Ovary (tissue), 7 donors: ENCODE measurements at regions not wholly inside any gene's neighbourhood (a gene's known extent, or its start where the extent isn't known, plus 50 kb on each side); places are given as distances from the start of the nearest gene placed in this dataset.

Source experiments
- DNase-seq, 5 donors: peaks; one replicate each; pipeline ENCODE4 v3.0.0-alpha.2; 2019 to 2020
- H3K27ac ChIP-seq, 2 donors: fragments of 200-600 bp; one replicate each; pipeline versions ENCODE4 v1.5.1 to v1.8.0; 2019 to 2022
- H3K27me3 ChIP-seq: fragments of 200-600 bp; one replicate; pipeline ENCODE4 v1.8.0; 2022
- H3K36me3 ChIP-seq: fragments of 200-600 bp; sonication (generic); one replicate; pipeline ENCODE4 v1.5.1; 2019
- H3K4me1 ChIP-seq: one replicate; pipeline ENCODE4 v1.8.1; 2013; ENCODE audit warnings: mild to moderate bottlenecking, moderate library complexity; ENCODE audit not compliant: insufficient read depth
- H3K4me3 ChIP-seq: fragments of 200-600 bp; sonication (generic); one replicate; pipeline ENCODE4 v1.5.1; 2017
- H3K9me3 ChIP-seq, 2 donors: fragments of 200-600 bp in 1 of 2; sonication (generic) in 1 of 2; one replicate each; pipeline versions ENCODE4 v1.5.1 to v1.8.1; 2013 to 2019; ENCODE audit warnings: mild to moderate bottlenecking in 1 of 2, moderate library complexity in 1 of 2
- EP300 ChIP-seq: sonication (generic); formaldehyde crosslinking; IDR thresholded peaks from one replicate; pipeline ENCODE4 v1.6.1; 2017; ENCODE audit warnings: antibody characterized with exemption
- POLR2A ChIP-seq: fragments of 450-650 bp; IDR thresholded peaks from one replicate; pipeline ENCODE4 v1.6.1; 2017; ENCODE audit warnings: antibody characterized with exemption, mild to moderate bottlenecking, moderate library complexity
- WGBS, 3 donors: extraction: QIAGEN DNeasy Blood & Tissue Kit in 1 of 3; methylation state at CpG; one replicate each; pipeline versions ENCODE4 v1.1.5 to v1.1.7; 2013 to 2017; 5-methylcytosine and 5-hydroxymethylcytosine counted together
- intact Hi-C, 4 donors: fragments of 100-400 bp; cut with DNase I; formaldehyde crosslinking; loops; one replicate each; pipeline versions ENCODE4 v1.11.0 to v1.15.1; 2022 to 2023
- TF ChIP-seq, protein P1 (sequence below), 3 donors: fragments of 450-650 bp in 2 of 3; fragments of 200-600 bp in 1 of 3; IDR thresholded peaks; one replicate each; pipeline versions ENCODE4 v1.5.1 to v1.8.0; 2016 to 2022; ENCODE audit warnings: antibody characterized with exemption in 3 of 3, mild to moderate bottlenecking in 1 of 3
- donor health status: DM: no; HTN: no; CAD: no; lungs with moderate emphysema.
- donor health status: DM: no; HTN: no; CAD: no.
- donor health status: Bipolar disorder and iron deficiency.
- donor health status: DM: no; HTN: no; CAD: no.
- donor health status: DM: yes; HTN: yes; CAD: no.

DNA sequence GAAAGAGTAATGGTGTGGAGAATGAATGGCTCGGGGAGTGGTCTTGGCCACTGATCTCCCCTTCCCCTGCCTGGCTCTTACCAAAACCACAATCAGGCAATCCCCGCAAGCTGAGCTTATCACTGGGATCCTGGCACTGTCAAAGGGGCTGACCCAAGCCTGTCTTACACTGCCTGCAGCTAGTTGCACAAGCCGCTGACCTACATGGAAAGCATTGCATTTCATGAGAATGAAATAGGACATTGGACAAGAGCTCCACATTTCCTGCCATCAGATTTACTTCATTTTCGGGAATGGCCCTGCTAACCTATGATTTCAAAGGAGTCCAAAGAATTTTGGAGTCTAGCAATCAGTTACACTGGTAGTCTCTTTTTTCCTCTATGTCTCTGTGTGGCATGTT lies 146.4 kb downstream of the PCTP start:
- Histone ChIP-seq H3K9me3 (no peaks in the 10 kb centered on the region), H3K4me3 (no peak overlapping the region), H3K4me1 (no peaks in the 10 kb centered on the region), H3K27me3 (no peaks in the 10 kb centered on the region), H3K27ac (no peak overlapping the region), H3K36me3 (no peaks in the 10 kb centered on the region)
- intact Hi-C loops: loop anchor here in 1 of 4 donors (10.0 kb wide), 1 partner anchor 72 kb away; no protein-coding TSS in a partner anchor
- TF ChIP-seq POLR2A: no peak
- TF ChIP-seq, protein P1, sequence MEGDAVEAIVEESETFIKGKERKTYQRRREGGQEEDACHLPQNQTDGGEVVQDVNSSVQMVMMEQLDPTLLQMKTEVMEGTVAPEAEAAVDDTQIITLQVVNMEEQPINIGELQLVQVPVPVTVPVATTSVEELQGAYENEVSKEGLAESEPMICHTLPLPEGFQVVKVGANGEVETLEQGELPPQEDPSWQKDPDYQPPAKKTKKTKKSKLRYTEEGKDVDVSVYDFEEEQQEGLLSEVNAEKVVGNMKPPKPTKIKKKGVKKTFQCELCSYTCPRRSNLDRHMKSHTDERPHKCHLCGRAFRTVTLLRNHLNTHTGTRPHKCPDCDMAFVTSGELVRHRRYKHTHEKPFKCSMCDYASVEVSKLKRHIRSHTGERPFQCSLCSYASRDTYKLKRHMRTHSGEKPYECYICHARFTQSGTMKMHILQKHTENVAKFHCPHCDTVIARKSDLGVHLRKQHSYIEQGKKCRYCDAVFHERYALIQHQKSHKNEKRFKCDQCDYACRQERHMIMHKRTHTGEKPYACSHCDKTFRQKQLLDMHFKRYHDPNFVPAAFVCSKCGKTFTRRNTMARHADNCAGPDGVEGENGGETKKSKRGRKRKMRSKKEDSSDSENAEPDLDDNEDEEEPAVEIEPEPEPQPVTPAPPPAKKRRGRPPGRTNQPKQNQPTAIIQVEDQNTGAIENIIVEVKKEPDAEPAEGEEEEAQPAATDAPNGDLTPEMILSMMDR (IDR thresholded peaks at IDR 0.05): no peak
- no peak for TF ChIP-seq EP300
- DNase-seq: no peak
- WGBS, 3 donors: 69 to 74% (median 73%) methylated on average over 4 of the region's 4 CpGs

DNA sequence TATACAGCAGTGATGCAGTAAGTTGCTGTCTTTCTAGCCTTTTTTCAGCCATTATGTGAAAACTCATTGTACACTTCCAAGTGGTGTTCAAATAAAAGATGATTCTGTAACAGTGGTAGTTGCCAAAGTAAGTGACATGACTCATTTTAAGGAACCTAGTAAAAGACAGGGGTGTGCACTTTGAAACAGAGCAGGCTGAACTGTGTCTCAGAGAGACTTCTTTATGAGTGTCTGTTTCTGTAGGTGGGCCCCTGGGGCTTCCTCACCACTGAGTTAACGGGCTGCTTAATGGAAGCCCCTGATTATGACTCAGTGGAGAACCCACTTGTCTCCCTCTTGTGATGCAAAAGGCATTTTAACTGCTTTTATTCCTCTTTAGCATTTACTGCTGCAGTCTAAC lies 147.3 kb downstream of the PCTP start:
- Histone ChIP-seq H3K4me3 (no peak overlapping the region), H3K27me3 (no peaks in the 10 kb centered on the region), H3K4me1 (no peaks in the 10 kb centered on the region), H3K9me3 (no peaks in the 10 kb centered on the region), H3K36me3 (no peaks in the 10 kb centered on the region), H3K27ac (no peak overlapping the region)
- TF ChIP-seq POLR2A: no peak
- TF ChIP-seq, protein P1 (IDR thresholded peaks at IDR 0.05): no peak
- TF ChIP-seq EP300: no peak
- DNase-seq: no peak
- WGBS, 3 donors: 52 to 62% (median 59%) methylated on average over 1 of the region's 1 CpG
- intact Hi-C loops: loop anchor here in 1 of 4 donors (10.0 kb wide), 1 partner anchor 73 kb away; no protein-coding TSS in a partner anchor

DNA sequence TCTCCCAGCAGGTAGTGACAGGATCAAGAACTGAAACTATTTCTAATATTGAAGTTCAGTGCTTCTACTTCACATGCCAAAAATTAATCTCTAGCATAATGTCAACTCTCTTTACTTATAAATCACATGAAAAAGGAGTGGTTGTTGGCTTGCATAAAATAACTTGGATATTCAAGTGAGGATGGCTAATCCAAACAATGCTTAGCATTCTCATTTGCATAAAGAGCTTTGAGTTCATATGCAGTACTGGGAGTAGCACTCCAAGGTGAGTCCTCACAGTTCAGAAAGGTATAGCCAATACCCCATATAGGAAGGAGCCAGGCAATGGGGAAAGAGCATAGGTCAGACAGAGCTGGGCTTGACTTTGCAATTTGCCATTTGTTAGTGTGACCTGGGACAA lies 149.3 kb downstream of the PCTP start:
- TF ChIP-seq EP300 (no peak), POLR2A (no peak)
- TF ChIP-seq, protein P1 (IDR thresholded peaks at IDR 0.05): no peak
- no peak overlapping the region for H3K27ac ChIP-seq
- no peak for DNase-seq
- H3K9me3 ChIP-seq: no peaks in the 10 kb centered on the region
- no peak overlapping the region for H3K4me3 ChIP-seq
- no peaks in the 10 kb centered on the region for H3K4me1 ChIP-seq
- H3K27me3 ChIP-seq: no peaks in the 10 kb centered on the region
- H3K36me3 ChIP-seq: no peaks in the 10 kb centered on the region
- intact Hi-C loops: no loop called here

DNA sequence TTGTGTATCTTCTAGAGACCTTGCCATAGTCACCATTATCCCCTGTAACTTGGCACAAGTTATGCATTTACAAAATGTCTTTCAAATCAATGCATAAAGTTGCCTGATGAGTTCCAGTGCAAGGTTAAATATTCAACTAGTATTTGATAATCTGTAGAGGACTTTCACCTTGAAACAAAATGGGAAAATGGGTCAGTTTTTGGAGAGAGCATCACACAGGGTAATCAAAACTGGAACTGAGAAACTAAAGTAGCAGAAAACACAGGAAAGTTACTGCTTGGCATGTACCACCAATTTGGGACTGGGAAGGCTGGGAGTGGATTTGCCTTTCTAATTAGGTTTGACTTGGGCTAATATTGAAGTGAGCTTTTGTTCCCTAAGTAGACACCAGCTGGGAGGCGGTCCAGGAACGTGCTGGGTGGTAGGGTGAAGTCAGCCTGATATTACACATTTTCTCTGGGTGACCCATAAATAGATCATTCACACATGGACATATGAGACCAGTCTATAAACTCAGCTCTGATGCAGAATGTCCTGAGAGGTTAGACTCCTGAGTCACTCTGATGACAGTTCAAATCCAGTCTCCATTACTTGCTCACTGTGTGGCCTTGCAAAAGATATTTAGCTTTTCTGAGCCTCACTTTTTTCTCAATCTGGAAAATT lies 152.3 kb downstream of the PCTP start:
- Histone ChIP-seq H3K27ac (no peak overlapping the region), H3K27me3 (no peaks in the 10 kb centered on the region), H3K36me3 (no peaks in the 10 kb centered on the region), H3K4me3 (no peak overlapping the region), H3K9me3 (no peaks in the 10 kb centered on the region), H3K4me1 (no peaks in the 10 kb centered on the region)
- no peak for DNase-seq
- intact Hi-C loops: no loop called here
- 71 to 88% (median 75%) methylated on average over 2 of the region's 2 CpGs for WGBS, 3 donors
- no peak for TF ChIP-seq POLR2A
- TF ChIP-seq, protein P1 (IDR thresholded peaks at IDR 0.05): no peak
- no peak for TF ChIP-seq EP300
